Frontal cortex (tissue), 3 donors: ENCODE measurements at regions not wholly inside any gene's neighbourhood (a gene's known extent, or its start where the extent isn't known, plus 50 kb on each side); places are given as distances from the start of the nearest gene placed in this dataset.

ENCODE experiments used
- DNase-seq, 2 donors: peaks; one replicate each; pipeline ENCODE4 v3.0.0; 2012; ENCODE audit warnings: low spot score in 2 of 2
- FAIRE-seq: peaks from 2 replicates; lab custom pipeline; 2012; peaks lifted over from hg19 to GRCh38; lab: Jason Lieb, UNC
- donor health status: control.
- donor health status: control.
- donor health status: control.

- FAIRE-seq: no peak
These were observed 157.6 kb downstream of the HAUS1 start for GRCh38 chr18:46261799-46262198.

GRCh38 chr18:46262856-46263255 is 158.7 kb downstream of the HAUS1 start:
- no peak for FAIRE-seq
- DNase-seq: no peak

More at GRCh38 chr18:46261799-46262198, 157.6 kb downstream of the HAUS1 start:
- DNase-seq: no peak

- FAIRE-seq: no peak
These were observed 160.1 kb downstream of the HAUS1 start for GRCh38 chr18:46264255-46264654.

GRCh38 chr18:46265196-46266156 is 161.3 kb downstream of the HAUS1 start:
- FAIRE-seq: no peak
- DNase-seq: no peak

More at GRCh38 chr18:46264255-46264654, 160.1 kb downstream of the HAUS1 start:
- DNase-seq: no peak

- DNase-seq (no peak), FAIRE-seq (peak; percentile 68)
These were observed 162.3 kb downstream of the HAUS1 start for GRCh38 chr18:46266473-46266872.

- FAIRE-seq (no peak), DNase-seq (no peak)
These were observed 164.5 kb downstream of the HAUS1 start for GRCh38 chr18:46268671-46269070.

- FAIRE-seq (no peak), DNase-seq (no peak)
These were observed 165.1 kb downstream of the HAUS1 start for GRCh38 chr18:46269275-46269674.

- no peak for DNase-seq
- no peak for FAIRE-seq
These were observed 167.3 kb downstream of the HAUS1 start for GRCh38 chr18:46271488-46271887.

GRCh38 chr18:46273861-46274260 is 169.7 kb downstream of the HAUS1 start:
- no peak for FAIRE-seq

GRCh38 chr18:46274266-46274665 is 170.1 kb downstream of the HAUS1 start:
- DNase-seq (no peak), FAIRE-seq (no peak)

More at GRCh38 chr18:46273861-46274260, 169.7 kb downstream of the HAUS1 start:
- no peak for DNase-seq

GRCh38 chr18:46275370-46275769 is 171.2 kb downstream of the HAUS1 start:
- FAIRE-seq: no peak
- no peak for DNase-seq

- no peak for DNase-seq
- FAIRE-seq: no peak
These were observed 172.6 kb downstream of the HAUS1 start for GRCh38 chr18:46276748-46277147.

- DNase-seq (no peak), FAIRE-seq (no peak)
These were observed 174.6 kb downstream of the HAUS1 start for GRCh38 chr18:46278481-46279465.

GRCh38 chr18:46279673-46280072 is 175.5 kb downstream of the HAUS1 start:
- DNase-seq (no peak), FAIRE-seq (no peak)

- peak; percentile 42 for FAIRE-seq
- DNase-seq: peak; percentile 19 to 56
These were observed 177.3 kb downstream of the HAUS1 start for GRCh38 chr18:46281185-46282176.

GRCh38 chr18:46282177-46282570 is 178.0 kb downstream of the HAUS1 start:
- DNase-seq (no peak), FAIRE-seq (no peak)

GRCh38 chr18:46282646-46283045 is 178.5 kb downstream of the HAUS1 start:
- no peak for FAIRE-seq
- no peak for DNase-seq

GRCh38 chr18:46283268-46283667 is 179.1 kb downstream of the HAUS1 start:
- DNase-seq (no peak), FAIRE-seq (no peak)

- no peak for FAIRE-seq
- no peak for DNase-seq
These were observed 179.7 kb downstream of the HAUS1 start for GRCh38 chr18:46283895-46284295.
